ENCODE measurements at regions not wholly inside any gene's neighbourhood (a gene's known extent, or its start where the extent isn't known, plus 50 kb on each side); places are given as distances from the start of the nearest gene placed in this dataset.

- intact Hi-C loops (cut with DNase I; ENCODE audit: low total_unique reads), result no loop called here
- Histone ChIP-seq H3K27me3 (no peaks in the 10 kb centered on the region), H3K4me1 (no peaks in the 10 kb centered on the region), H3K9me3 (no peaks in the 10 kb centered on the region), H3K27ac (no peak overlapping the region), H3K36me3 (no peaks in the 10 kb centered on the region), H3K4me3 (no peak overlapping the region)
- no peak for DNase-seq (ENCODE audit: low spot score in 2 of 2)
- TF ChIP-seq POLR2AphosphoS5 (IDR thresholded peaks at IDR 0.05) (no peak), POLR2A (IDR thresholded peaks at IDR 0.05) (no peak), CTCF (IDR thresholded peaks at IDR 0.05) (no peak)
These were observed 781.9 kb upstream of the GRM7 start for GRCh38 chr3:6079011-6079410.

- H3K27ac ChIP-seq, result no peak overlapping the region
- H3K9me3 ChIP-seq, result no peaks in the 10 kb centered on the region
- no peaks in the 10 kb centered on the region for H3K36me3 ChIP-seq
- no peak for TF ChIP-seq POLR2AphosphoS5 (IDR thresholded peaks at IDR 0.05)
- TF ChIP-seq POLR2A (IDR thresholded peaks at IDR 0.05), result no peak
- H3K4me3 ChIP-seq, result no peak overlapping the region
- no peaks in the 10 kb centered on the region for H3K27me3 ChIP-seq
- H3K4me1 ChIP-seq, result no peaks in the 10 kb centered on the region
- intact Hi-C loops (cut with DNase I; ENCODE audit: low total_unique reads), result no loop called here
- DNase-seq (ENCODE audit: low spot score in 2 of 2), result no peak
These were observed 781.2 kb upstream of the GRM7 start for GRCh38 chr3:6079561-6080179.

DNA sequence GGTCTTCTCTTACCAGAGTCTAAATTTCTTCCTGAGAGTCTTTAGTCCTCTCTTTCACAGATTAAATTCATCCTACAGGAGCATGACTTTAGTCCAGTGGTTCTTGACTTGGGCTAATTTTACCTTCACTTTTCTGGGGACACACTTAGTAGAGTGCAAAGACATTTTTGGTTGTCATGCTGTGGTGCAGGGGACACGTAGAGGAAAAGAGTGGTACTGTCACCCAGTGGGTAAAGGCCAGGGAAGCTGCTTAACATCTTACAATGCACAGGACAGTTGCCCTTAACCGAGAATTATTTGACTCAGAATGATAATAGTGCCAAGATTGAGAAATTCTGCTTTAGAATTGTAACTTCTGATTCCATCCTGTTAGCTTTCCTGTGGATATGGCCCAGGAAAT, 772.5 kb upstream of the GRM7 start:
- no peaks in the 10 kb centered on the region for H3K27me3 ChIP-seq
- H3K9me3 ChIP-seq, result no peaks in the 10 kb centered on the region
- intact Hi-C loops (cut with DNase I; ENCODE audit: low total_unique reads), result no loop called here
- no peak overlapping the region for H3K27ac ChIP-seq
- no peak overlapping the region for H3K4me3 ChIP-seq
- TF ChIP-seq POLR2A (IDR thresholded peaks at IDR 0.05) (no peak), POLR2AphosphoS5 (IDR thresholded peaks at IDR 0.05) (no peak), CTCF (IDR thresholded peaks at IDR 0.05) (no peak)
- H3K36me3 ChIP-seq, result no peaks in the 10 kb centered on the region
- DNase-seq (ENCODE audit: low spot score in 2 of 2), result no peak
- H3K4me1 ChIP-seq, result no peaks in the 10 kb centered on the region

DNA sequence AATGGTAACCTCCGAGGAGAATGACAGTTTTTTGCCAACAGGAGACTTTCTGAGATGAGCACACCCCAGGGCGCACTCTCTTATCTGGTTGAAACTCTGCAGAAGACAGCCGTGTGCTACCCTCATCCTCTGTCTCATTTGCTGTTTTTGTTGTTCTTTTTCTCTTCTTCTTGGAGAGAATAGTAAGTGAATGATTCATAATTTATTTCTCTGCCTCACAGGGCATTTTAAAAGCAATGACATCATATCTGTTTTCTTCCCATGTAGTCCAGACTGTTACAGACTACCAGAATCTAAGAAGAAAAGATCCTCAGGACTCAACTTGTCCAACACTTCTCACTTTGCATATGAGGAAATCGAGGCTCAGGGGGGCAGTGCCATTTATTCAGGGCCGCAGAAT, 771.1 kb upstream of the GRM7 start:
- Histone ChIP-seq H3K36me3 (no peaks in the 10 kb centered on the region), H3K4me1 (no peaks in the 10 kb centered on the region), H3K27me3 (no peaks in the 10 kb centered on the region), H3K9me3 (no peaks in the 10 kb centered on the region), H3K4me3 (no peak overlapping the region), H3K27ac (no peak overlapping the region)
- intact Hi-C loops (cut with DNase I; ENCODE audit: low total_unique reads), result no loop called here
- TF ChIP-seq CTCF (IDR thresholded peaks at IDR 0.05) (no peak), POLR2A (IDR thresholded peaks at IDR 0.05) (no peak), POLR2AphosphoS5 (IDR thresholded peaks at IDR 0.05) (no peak)
- no peak for DNase-seq (ENCODE audit: low spot score in 2 of 2)

GRCh38 chr3:6091262-6091661, 769.7 kb upstream of the GRM7 start:
- Histone ChIP-seq H3K9me3 (no peaks in the 10 kb centered on the region), H3K4me3 (no peak overlapping the region), H3K27me3 (no peaks in the 10 kb centered on the region), H3K36me3 (no peaks in the 10 kb centered on the region), H3K4me1 (no peaks in the 10 kb centered on the region), H3K27ac (no peak overlapping the region)
- TF ChIP-seq POLR2A (IDR thresholded peaks at IDR 0.05) (no peak), POLR2AphosphoS5 (IDR thresholded peaks at IDR 0.05) (no peak), CTCF (IDR thresholded peaks at IDR 0.05) (no peak)
- DNase-seq (ENCODE audit: low spot score in 2 of 2), result no peak
- intact Hi-C loops (cut with DNase I; ENCODE audit: low total_unique reads), result no loop called here

DNA sequence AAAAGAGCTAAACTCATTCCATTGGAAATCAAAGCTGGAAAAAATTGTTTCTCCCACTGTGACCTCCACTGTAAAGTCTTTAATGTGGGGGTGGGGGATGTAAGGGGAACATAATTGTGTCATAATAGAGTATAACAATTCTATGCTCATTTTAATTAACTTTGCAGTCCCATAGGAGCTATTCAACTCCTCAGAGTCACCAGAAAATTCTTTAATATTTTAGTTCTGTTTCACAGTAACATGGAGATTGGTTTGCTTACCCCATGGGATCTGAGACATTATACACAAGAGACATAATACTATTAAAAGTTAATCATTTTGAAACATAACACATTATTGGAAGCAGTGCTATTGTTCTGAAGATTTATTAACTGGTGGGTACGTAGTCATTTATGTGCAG, 765.9 kb upstream of the GRM7 start:
- no peak overlapping the region for H3K27ac ChIP-seq
- no peak for TF ChIP-seq CTCF (IDR thresholded peaks at IDR 0.05)
- H3K9me3 ChIP-seq, result no peaks in the 10 kb centered on the region
- H3K4me1 ChIP-seq, result no peaks in the 10 kb centered on the region
- intact Hi-C loops (cut with DNase I; ENCODE audit: low total_unique reads), result no loop called here
- H3K4me3 ChIP-seq, result no peak overlapping the region
- DNase-seq (ENCODE audit: low spot score in 2 of 2), result no peak
- H3K36me3 ChIP-seq, result no peaks in the 10 kb centered on the region
- H3K27me3 ChIP-seq, result no peaks in the 10 kb centered on the region
